ENCODE measurements at regions not wholly inside any gene's neighbourhood (a gene's known extent, or its start where the extent isn't known, plus 50 kb on each side); places are given as distances from the start of the nearest gene placed in this dataset.
"Not testable (repeated sequence)": the region's sequence is repeated elsewhere in the genome, so short reads cannot be mapped to it uniquely, and the experiment has no call there.

DNA sequence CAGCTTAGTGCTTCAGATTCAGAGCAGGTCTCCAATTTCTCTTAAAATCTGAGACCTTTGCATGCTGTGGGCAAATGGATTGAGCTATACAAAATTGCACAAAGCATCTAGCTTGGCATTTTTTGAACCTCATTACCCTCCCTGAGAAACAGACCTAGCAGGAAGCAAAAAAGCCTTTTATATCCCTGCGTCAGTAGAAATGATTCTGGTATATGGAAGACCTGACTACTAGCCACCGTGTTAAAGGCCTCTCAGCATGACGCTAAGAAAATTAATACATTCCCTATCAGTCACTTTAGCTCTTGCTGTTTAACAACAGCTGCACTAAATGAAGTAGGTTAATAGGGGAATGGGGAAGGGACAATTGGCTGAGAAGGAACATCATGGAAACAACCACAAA lies 110.7 kb upstream of the SMLR1 start:
- DNase-seq (ENCODE audit: low read depth) = no peak

DNA sequence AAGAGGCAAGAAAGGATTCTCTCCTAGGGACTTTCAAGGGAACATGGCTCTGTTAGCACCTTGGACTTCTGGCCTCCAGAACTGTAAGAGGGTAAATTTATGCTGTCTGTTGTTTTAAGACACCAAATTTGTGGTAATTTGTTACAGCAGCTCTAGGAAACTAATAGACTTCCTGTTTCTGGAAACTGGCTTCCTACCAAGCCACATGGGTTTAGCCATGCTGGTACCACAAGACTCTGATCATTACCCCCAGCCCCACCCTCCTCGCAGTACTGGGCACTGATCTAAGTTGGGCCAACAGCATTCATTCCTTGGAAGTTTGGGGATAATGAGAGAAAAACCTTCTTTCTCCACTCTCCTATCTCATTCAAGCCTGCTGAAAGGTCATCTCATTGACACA lies 109.5 kb upstream of the SMLR1 start:
- DNase-seq (ENCODE audit: low read depth) = no peak

DNA sequence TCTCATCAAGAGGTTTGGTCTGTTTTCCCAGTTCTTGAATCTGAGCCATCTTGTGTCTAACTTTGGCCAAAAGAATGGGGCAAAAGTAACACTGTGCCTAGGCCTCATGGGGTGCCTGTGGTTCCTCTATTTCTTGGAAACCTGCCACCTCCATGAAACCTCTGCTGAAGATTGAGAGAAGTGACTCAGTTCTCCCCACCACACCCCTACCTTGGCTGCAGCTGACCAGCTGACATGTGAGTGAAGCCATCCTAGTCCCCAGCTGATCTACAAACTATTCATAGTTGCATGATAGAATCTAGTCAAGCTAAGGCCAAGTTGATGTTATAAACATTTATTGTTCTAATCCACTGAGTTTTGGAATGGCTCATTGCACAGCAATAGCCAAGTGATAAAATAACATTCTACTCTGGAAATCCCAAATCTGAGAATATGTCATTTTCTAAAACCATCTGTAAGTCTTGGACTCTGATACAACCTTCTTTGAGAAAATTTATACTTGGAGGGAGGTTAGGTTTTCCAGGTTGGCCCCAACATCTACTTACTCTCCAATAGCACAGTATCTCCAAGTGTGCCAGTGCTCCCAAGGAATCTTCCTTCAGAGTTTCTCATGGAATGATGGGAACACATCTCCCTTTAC lies 107.0 kb upstream of the SMLR1 start:
- DNase-seq (ENCODE audit: low read depth) = no peak

- DNase-seq (ENCODE audit: low read depth) = no peak
Observed at GRCh38 chr6:130724089-130724488, 103.1 kb upstream of the SMLR1 start.

DNA sequence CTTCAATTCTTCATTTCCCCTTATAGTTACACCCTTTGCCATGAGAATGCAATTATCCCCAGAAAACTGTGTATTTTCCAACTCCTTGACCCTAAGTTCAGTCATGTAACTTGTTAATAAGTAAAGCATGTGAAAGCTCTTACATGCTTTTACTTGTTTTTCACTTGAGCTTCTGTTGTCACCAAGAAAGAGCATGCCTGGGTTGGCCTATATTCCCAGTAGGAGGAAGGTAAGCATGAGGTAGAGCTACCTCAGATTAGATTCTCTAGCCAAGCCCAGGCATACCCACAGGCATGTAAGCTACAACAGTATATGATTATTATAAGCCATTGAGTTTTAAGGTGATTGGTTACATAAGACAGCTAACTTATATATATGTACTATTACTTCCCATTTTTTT lies 101.7 kb upstream of the SMLR1 start:
- DNase-seq (ENCODE audit: low read depth) = no peak

- not testable (repeated sequence) for DNase-seq (ENCODE audit: low read depth)
Observed at GRCh38 chr6:130728064-130728463, 99.1 kb upstream of the SMLR1 start.

DNA sequence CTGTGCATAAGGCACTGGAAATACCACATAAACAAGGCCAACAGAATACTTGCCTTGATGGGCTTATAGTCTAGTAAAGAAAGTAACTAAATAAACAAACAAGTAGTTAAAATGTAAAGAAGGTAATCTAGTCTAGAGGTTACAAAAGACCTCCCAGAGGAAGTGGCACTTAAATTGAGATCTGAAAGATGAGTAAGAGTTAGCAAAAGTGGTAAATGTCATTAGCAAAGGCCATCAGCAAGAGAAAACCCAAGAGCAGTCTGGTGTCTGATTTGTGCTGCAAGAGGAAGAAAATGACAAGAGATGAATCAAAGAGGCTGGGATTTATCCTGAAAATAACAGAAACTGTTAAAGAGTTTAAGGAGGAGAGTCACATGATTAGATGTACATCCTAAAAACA lies 96.6 kb upstream of the SMLR1 start:
- no peak for DNase-seq (ENCODE audit: low read depth)

DNA sequence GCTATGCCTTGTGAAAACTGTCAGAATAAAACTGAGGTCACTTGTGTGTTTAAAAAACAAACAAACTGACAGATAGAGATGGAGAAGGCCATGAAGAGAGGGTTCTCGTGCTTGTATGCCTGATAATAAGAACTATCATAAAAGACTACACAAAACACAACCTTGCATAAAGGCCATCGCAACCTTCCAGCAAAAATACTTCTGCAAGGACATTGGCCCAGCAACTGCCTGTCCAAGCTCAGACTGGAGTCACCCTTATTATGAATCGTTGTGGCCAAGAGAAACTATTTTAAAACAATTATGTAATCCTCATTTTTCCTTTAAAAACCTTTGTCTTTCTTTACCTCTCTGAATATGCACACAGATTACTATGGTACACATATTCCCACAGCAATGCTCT lies 93.0 kb upstream of the SMLR1 start:
- no peak for DNase-seq (ENCODE audit: low read depth)

DNA sequence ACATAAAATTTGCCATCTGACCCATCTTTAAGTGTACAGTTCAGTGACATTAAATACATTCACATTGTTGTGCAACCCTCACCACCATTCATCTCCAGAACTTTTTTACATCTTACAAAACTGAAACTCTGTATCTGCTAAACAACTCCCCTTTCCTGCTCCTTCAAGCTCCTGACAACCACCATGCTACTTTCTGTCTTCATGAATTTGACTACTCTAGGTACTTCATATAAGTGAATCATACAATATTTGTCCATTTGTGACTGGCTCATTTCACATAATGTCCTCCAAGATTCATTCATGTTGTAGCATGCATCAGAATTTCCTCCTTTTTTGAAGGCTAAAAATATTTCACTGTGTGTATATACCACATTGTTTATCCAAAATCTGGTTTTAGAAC lies 86.9 kb upstream of the SMLR1 start:
- DNase-seq (ENCODE audit: low read depth) = no peak

DNA sequence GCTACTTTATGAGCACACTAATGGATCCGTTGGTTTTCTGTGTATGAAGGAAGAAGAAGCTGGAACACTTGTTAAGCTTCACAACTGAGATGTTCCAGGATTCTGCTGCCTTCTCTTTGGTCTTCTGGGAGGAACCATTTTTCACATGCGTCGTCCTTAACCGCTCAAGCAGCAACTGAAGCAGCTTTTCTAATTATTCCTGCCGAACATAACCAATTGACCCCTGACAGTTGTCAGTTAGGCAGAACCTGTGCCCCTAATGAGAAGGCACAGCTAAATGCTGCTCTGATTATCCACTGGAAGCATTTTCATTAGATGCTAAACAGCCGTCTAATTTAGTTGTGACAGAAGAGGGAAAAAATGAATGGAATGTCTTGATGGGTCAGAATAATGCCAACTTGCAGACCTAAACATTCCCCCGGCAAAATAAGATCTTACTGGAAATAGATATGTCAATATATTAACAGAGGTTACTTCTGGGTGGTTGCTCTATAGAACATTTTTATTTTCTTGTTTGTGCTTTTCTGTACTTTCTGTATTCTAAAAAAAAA lies 85.0 kb upstream of the SMLR1 start:
- no peak for DNase-seq (ENCODE audit: low read depth)

- no peak for DNase-seq (ENCODE audit: low read depth)
Observed at GRCh38 chr6:130743175-130743574, 84.0 kb upstream of the SMLR1 start.

- DNase-seq (ENCODE audit: low read depth) = no peak
Observed at GRCh38 chr6:130744576-130745366, 82.4 kb upstream of the SMLR1 start.

DNA sequence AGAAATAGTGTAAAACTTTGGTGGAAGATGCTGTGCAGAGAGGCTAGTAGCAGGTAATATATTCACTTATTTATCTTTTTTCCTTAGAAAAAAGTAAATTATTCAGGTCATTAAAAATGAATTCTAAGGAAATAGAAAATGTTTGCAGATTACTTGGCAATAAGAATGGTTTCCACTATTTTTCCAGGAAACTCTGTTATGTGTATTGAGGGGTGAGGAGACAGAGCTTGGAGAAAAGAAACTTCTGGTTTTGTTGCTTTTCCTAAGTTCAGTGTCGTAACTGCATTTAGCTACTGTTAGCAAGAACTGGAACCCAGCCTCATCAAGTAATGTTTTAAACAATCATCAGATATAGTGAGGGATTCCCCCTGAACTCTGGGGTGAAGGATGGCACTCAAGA lies 79.2 kb upstream of the SMLR1 start:
- DNase-seq (ENCODE audit: low read depth) = no peak

DNA sequence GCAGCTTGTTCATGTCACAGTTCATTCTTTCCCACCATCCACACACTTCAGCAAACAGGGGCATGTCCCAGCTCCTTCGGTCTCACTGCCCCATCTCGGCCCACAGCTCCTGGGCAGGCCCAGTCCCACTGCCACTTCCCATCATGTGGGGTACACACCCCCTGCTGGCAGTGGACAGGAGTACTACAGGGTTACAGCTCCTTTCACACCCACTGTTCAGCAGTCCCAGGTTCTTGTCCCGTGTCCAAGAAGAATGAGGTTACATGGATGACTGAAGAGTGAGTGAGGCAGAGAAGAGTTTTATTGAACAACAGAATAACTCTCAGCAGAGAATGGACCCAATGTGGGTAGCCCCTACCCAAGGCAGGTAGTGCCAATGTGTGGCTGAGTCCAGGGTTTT lies 77.8 kb upstream of the SMLR1 start:
- no peak for DNase-seq (ENCODE audit: low read depth)

- no peak for DNase-seq (ENCODE audit: low read depth)
Observed at GRCh38 chr6:130752267-130752666, 74.9 kb upstream of the SMLR1 start.

- no peak for DNase-seq (ENCODE audit: low read depth)
Observed at GRCh38 chr6:130754786-130755367, 72.3 kb upstream of the SMLR1 start.

DNA sequence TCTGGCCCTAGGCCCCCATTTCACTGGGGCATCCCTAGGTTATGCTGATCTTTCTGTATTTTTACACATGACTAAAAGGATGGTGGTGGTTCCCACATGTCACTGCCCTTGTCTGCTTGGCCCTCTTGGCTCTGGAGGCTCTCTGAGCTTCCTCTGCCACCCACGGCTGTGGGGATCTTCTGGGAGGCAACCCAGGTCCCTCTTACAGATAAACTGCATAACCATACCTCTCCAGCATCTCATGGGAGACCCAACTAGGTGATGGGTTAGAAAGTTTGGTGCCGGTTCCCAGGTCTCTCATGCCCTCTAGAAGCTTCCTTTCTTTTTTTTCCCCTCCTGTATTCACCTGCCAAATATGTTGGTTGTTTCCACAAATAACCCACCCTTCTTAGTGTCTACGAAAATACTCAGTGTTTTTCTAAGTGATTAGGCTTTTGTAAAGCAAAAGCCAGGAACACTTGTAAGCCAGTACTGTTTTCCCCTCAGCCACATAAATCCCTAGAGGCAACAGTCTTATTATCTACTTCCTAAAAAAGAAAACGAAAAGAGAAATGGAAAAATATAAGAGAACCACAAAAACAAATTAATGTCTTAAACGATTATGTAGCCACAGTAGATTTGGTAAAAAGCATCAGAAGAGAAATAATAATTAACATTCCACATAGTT lies 71.7 kb upstream of the SMLR1 start:
- no peak for DNase-seq (ENCODE audit: low read depth)

DNA sequence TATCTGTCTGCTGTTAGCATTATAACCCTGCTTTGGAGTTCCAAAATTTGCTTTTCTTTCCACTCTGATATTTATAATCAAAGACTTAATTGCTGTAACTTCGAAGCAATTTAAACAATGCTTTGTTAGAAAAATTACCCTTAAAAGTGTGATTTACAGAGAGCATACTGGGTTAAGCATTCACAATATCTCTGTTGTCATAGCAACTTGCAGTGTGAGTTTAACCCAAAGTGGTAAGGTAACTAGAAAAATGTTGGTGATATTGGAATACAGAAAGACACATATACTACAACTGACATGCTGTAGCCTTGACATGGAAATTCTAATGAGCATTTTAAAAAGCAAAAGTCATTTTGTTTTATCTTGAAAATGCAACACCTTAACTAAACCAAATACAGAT lies 70.4 kb upstream of the SMLR1 start:
- no peak for DNase-seq (ENCODE audit: low read depth)

DNA sequence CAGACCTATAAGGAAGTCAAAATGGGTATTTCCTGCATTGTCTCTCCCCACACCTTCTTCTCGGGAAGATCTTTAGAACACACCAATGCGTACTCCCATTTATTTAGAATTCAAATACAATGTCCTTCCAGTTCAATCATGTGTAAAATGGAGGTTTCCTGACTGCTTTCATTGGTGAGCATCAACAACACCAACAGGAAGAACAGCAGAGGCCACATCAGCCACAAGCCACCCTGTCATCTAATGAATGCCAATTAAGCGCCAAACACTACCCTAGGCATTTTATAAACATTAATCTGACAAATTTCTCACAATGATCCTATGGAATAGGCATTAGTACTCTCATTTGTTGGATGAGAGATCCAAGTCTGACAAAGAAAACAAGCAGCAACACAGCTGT lies 68.4 kb upstream of the SMLR1 start:
- no peak for DNase-seq (ENCODE audit: low read depth)

- no peak for DNase-seq (ENCODE audit: low read depth)
Observed at GRCh38 chr6:130760006-130760405, 67.2 kb upstream of the SMLR1 start.

DNA sequence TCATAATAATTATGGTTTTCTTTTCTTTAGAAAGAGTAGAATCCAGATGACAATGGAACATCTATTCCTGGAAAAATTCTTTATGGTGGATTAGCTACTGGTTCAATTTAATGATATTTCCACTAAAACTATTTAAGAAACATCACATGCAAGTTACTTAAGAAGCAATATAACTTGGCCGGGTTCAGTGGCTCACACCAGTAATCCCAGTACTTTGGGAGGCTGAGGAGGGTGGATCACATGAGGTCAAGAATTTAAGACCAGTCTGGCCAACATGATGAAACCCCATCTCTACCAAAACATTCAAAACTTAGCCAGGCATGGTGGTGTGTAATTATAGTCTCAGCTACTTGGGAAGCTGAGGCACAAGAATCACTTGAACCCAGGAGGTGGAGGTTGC lies 65.9 kb upstream of the SMLR1 start:
- DNase-seq (ENCODE audit: low read depth) = no peak

DNA sequence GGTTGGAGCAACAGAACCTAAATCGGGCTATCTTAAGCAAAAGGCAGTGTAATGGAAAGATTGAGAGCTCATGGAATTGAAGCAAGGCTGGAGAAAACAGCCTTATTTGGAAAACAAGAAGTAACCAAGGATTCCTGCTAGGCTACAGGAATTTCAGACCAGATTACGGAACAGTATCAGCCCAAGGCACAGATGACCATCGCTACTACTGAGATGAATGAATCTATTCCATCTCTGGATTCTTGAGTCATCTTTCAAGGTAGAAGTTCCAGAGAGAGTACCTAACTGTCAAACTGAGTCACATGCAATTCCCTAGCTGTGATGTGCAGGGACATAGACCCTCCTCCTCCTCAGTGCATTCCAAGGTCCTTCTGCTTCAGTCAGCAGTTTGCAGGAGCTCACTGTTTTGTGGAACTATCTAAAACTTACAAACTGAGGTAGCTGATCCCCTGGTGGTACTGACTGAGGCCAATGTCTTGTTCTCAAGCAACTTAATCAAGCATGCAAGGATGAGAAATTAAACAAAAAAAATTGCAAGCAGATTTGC lies 62.0 kb upstream of the SMLR1 start:
- no peak for DNase-seq (ENCODE audit: low read depth)
